ENCODE measurements at regions not wholly inside any gene's neighbourhood (a gene's known extent, or its start where the extent isn't known, plus 50 kb on each side); places are given as distances from the start of the nearest gene placed in this dataset.

DNA sequence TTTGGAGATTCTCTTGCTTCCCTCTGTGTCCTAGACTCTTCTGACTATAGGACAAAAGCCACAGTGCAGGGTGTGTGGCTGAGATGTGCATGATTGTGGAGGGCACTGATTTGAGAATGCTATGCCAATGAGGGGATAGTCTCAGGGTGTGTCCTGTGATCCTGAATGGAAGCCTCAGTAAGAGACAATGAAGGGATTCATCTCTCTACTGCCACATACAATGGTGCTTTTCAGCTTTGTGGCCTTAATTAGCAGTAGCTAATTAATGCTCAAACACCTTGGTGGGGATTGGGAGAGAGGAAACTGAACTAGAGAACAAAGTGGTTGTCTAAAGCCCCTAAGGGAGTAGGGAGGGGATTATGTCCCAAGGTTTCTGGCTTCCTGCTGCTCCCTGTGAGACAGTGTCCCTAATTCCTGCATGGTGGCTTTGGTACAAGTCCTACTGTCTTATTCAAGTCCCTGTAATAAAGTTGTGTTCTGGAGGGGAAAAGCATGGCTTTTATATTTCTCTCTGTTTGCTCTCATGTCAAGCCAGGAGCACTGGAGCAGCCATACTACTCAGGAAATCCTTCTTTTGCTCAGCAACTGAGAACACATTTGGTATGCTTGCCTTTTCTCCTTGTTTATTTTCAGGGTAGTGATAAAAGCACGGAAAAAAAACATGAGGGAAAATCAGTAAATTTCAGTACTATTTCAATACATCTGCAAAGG, 415.2 kb upstream of the TCF4 start:
- H4K91ac ChIP-seq (ENCODE audit: insufficient read depth, low read depth, low read length), result no peak overlapping the region
- no peak overlapping the region for H3K27ac ChIP-seq (ENCODE audit: insufficient read depth, low read length)
- H3K4ac ChIP-seq (ENCODE audit: low read depth, low read length), result no peak overlapping the region
- no peaks in the 10 kb centered on the region for H3K9me3 ChIP-seq (ENCODE audit: control insufficient read depth, insufficient read depth, low read length)
- H2BK5ac ChIP-seq (ENCODE audit: low read depth, low read length, poor library complexity, severe bottlenecking), result no peak overlapping the region
- TF ChIP-seq MAFK (IDR thresholded peaks at IDR 0.05; ENCODE audit: low read depth, low read length), result no peak
- no peak for TF ChIP-seq POLR2A (IDR thresholded peaks at IDR 0.05; ENCODE audit: low read depth, low read length)
- TF ChIP-seq, protein P1, sequence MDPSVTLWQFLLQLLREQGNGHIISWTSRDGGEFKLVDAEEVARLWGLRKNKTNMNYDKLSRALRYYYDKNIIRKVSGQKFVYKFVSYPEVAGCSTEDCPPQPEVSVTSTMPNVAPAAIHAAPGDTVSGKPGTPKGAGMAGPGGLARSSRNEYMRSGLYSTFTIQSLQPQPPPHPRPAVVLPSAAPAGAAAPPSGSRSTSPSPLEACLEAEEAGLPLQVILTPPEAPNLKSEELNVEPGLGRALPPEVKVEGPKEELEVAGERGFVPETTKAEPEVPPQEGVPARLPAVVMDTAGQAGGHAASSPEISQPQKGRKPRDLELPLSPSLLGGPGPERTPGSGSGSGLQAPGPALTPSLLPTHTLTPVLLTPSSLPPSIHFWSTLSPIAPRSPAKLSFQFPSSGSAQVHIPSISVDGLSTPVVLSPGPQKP (IDR thresholded peaks at IDR 0.05; ENCODE audit: borderline replicate concordance, low read depth, low read length), result no peak
- no peak for TF ChIP-seq MAZ (IDR thresholded peaks at IDR 0.05; ENCODE audit: borderline replicate concordance, low read depth, low read length)
- no peak for TF ChIP-seq BHLHE40 (IDR thresholded peaks at IDR 0.05; ENCODE audit: low read depth, low read length)
- TF ChIP-seq RCOR1 (IDR thresholded peaks at IDR 0.05; ENCODE audit: insufficient replicate concordance, low read length), result no peak
- TF ChIP-seq FOS (IDR thresholded peaks at IDR 0.05; ENCODE audit: low read depth, low read length), result no peak
- no peak for TF ChIP-seq CHD1 (IDR thresholded peaks at IDR 0.05; ENCODE audit: low read depth, low read length)
- no peak for TF ChIP-seq NFE2L2 (IDR thresholded peaks at IDR 0.05; ENCODE audit: low read depth, low read length)
- TF ChIP-seq, protein P2, sequence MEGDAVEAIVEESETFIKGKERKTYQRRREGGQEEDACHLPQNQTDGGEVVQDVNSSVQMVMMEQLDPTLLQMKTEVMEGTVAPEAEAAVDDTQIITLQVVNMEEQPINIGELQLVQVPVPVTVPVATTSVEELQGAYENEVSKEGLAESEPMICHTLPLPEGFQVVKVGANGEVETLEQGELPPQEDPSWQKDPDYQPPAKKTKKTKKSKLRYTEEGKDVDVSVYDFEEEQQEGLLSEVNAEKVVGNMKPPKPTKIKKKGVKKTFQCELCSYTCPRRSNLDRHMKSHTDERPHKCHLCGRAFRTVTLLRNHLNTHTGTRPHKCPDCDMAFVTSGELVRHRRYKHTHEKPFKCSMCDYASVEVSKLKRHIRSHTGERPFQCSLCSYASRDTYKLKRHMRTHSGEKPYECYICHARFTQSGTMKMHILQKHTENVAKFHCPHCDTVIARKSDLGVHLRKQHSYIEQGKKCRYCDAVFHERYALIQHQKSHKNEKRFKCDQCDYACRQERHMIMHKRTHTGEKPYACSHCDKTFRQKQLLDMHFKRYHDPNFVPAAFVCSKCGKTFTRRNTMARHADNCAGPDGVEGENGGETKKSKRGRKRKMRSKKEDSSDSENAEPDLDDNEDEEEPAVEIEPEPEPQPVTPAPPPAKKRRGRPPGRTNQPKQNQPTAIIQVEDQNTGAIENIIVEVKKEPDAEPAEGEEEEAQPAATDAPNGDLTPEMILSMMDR (conservative IDR thresholded peaks at IDR 0.05; ENCODE audit: low read depth, low read length), result no peak
- no peak for TF ChIP-seq RFX5 (IDR thresholded peaks at IDR 0.05; ENCODE audit: low read depth, low read length)
- TF ChIP-seq SMC3 (IDR thresholded peaks at IDR 0.05; ENCODE audit: low read depth, low read length), result no peak
- TF ChIP-seq CEBPB (IDR thresholded peaks at IDR 0.05; ENCODE audit: low read depth, low read length), result no peak
- no peak for TF ChIP-seq MXI1 (IDR thresholded peaks at IDR 0.05; ENCODE audit: borderline replicate concordance, low read depth, low read length)
- no peak for TF ChIP-seq RAD21 (IDR thresholded peaks at IDR 0.05; ENCODE audit: low read length)
- TF ChIP-seq, protein P3, sequence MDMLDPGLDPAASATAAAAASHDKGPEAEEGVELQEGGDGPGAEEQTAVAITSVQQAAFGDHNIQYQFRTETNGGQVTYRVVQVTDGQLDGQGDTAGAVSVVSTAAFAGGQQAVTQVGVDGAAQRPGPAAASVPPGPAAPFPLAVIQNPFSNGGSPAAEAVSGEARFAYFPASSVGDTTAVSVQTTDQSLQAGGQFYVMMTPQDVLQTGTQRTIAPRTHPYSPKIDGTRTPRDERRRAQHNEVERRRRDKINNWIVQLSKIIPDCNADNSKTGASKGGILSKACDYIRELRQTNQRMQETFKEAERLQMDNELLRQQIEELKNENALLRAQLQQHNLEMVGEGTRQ (IDR thresholded peaks at IDR 0.05; ENCODE audit: low read depth, low read length), result no peak
- in situ Hi-C loops (cut with MboI; ENCODE audit: low sequenced_read_pairs) (no loop called here), intact Hi-C loops (cut with micrococcal nuclease) (no loop called here), dilution Hi-C loops (cut with HindIII; ENCODE audit: low sequenced_read_pairs, unreplicated experiment) (no loop called here)
- no peak overlapping the region for H2BK20ac ChIP-seq (ENCODE audit: low read depth, low read length)
- no peak for ATAC-seq (ENCODE audit: low read depth)
- H3K14ac ChIP-seq (replicated peaks; ENCODE audit: low read depth, low read length), result no peak overlapping the region
- no peak overlapping the region for H3K23ac ChIP-seq (ENCODE audit: low read depth, low read length)
- no peaks in the 10 kb centered on the region for H4K20me1 ChIP-seq (ENCODE audit: insufficient read depth, low read length)
- no peak overlapping the region for H3K9ac ChIP-seq (ENCODE audit: low read depth, low read length)
- no peak overlapping the region for H3K4me3 ChIP-seq (ENCODE audit: insufficient read depth, low read depth, low read length)
- H4K8ac ChIP-seq (ENCODE audit: low read depth in 2 of 2, low read length in 2 of 2), result no peak overlapping the region
- H3K4me2 ChIP-seq (ENCODE audit: low read depth, low read length), result no peak overlapping the region
- no peaks in the 10 kb centered on the region for H3K79me1 ChIP-seq (ENCODE audit: low read depth in 1 of 2, low read length in 2 of 2)
- DNase-seq, result no peak
- no peak overlapping the region for H2AK9ac ChIP-seq (replicated peaks; ENCODE audit: low read depth, low read length, poor library complexity)
- no peak overlapping the region; the same call in 1 of the 2 replicates for H3K18ac ChIP-seq (ENCODE audit: low read depth, low read length)
- no peak overlapping the region for H2BK120ac ChIP-seq (ENCODE audit: low read depth, low read length)
- no peaks in the 10 kb centered on the region; the same call in 1 of the 2 replicates for H3K9me1 ChIP-seq (ENCODE audit: insufficient read depth, low read length)
- ChIA-PET CTCF (no interaction called here), POLR2A (ENCODE audit: unreplicated experiment) (no interaction called here)
- H3K4me1 ChIP-seq (ENCODE audit: control insufficient read depth, insufficient read depth, low read length), result peaks cover 1% of the 10 kb centered on the region; the same call in 1 of the 2 replicates
- no CpG with 5 or more reads among the region's 1 CpG for WGBS, 2 experiments (ENCODE audit: extremely low coverage in 2 of 2, insufficient read length in 1 of 2)
- H2BK15ac ChIP-seq (ENCODE audit: low read depth, low read length), result no peak overlapping the region
- no peak overlapping the region for H3K56ac ChIP-seq (ENCODE audit: extremely low read depth, insufficient read depth, low read length)
- H2AK5ac ChIP-seq (ENCODE audit: low read depth, low read length), result no peak overlapping the region
- no peaks in the 10 kb centered on the region for H3K27me3 ChIP-seq (ENCODE audit: control insufficient read depth, insufficient read depth, low read length)
- H3K36me3 ChIP-seq (ENCODE audit: control insufficient read depth, insufficient read depth, low read length), result no peaks in the 10 kb centered on the region
- H2AFZ ChIP-seq (replicated peaks; ENCODE audit: low read length, poor library complexity), result no peak overlapping the region
- no peak overlapping the region for H4K5ac ChIP-seq (ENCODE audit: low read depth, low read length)
- BruUV-seq (replicated peaks), result no TSS peak

Measured in IMR-90 (cell line).